ENCODE measurements at regions not wholly inside any gene's neighbourhood (a gene's known extent, or its start where the extent isn't known, plus 50 kb on each side); places are given as distances from the start of the nearest gene placed in this dataset.

DNA sequence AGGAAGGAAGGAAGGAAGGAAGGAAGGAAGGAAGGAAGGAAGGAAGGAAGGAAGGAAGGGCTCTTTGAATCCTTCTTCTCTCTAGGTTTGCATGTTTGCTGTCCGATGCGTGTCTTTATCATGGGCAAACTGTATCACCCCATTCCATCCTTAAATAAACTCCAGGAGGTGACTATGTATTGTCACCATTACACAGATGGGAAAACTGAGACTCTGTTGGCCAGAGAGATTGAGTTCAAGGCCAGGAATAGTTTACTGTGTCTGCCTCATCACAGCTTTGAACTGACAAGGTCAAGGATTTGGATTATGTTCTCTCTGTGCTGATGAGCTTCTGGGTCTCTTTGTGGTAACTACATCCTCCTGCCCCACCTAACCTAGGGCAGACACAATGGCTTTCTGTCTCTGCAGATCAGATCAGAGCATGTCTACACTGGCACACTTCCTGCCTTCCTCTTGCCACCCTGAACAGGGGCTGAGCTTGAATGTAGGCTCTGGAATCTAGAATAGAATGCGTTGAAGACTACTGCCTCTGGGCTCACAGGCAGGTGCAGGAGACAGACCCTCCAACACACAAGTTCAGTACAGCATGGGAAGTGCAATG, 78.9 kb upstream of the MAP1LC3B2 start:
- DNase-seq: no peak
- Histone ChIP-seq H3K36me3 (no peaks in the 10 kb centered on the region), H3K27ac (no peak overlapping the region), H3K9me3 (ENCODE audit: severe bottlenecking) (no peaks in the 10 kb centered on the region), H3K27me3 (ENCODE audit: insufficient read depth, low read depth, severe bottlenecking) (no peaks in the 10 kb centered on the region), H3K4me3 (ENCODE audit: low read depth, low read length) (no peak overlapping the region)
- TF ChIP-seq CTCF (IDR thresholded peaks at IDR 0.05; ENCODE audit: low read depth, low read length): no peak

DNA sequence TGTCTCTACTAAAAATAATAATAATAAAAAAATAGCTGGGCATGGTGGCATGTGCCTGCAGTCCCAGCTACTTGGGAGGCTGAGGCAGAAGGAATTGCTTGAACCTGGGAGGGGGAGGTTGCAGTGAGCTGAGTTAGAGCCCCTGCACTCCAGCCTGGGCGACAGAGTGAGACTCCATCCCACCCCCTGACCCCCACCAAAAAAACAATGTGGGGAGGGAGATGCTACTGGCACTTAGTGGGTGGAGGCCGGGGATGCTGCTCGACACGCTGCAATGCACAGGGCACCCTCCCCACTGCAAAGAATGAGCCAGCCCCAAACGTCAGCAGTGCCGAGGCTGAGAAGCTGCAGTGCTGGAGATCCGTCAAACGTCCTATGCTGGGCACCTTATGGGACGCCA, 77.5 kb upstream of the MAP1LC3B2 start:
- no peak for DNase-seq
- H3K4me3 ChIP-seq (ENCODE audit: low read depth, low read length): no peak overlapping the region
- no peak for TF ChIP-seq CTCF (IDR thresholded peaks at IDR 0.05; ENCODE audit: low read depth, low read length)
- H3K27ac ChIP-seq: no peak overlapping the region
- no peaks in the 10 kb centered on the region for H3K9me3 ChIP-seq (ENCODE audit: severe bottlenecking)
- no peaks in the 10 kb centered on the region for H3K36me3 ChIP-seq
- H3K27me3 ChIP-seq (ENCODE audit: insufficient read depth, low read depth, severe bottlenecking): no peaks in the 10 kb centered on the region

DNA sequence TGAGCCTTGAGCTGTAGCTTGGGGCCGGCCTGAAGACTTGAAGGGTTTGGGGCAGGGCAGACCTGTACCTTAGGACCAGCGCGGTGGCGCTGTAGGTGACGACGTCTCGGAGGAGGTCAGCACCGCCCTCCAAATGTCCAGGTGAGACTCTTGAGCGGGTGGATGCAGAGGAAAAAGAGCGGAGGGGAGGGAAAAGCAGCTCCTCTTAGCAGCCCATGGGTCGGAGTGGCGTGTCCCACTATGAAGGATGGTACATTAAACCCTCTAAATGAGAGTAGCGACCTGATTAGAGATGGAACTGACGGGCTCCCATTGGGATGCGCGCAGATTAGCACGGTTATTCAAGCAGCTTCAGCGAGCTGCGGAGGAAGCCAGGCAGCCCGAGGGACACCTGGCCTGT, 77.0 kb upstream of the MAP1LC3B2 start:
- no peak for DNase-seq
- H3K4me3 ChIP-seq (ENCODE audit: low read depth, low read length): no peak overlapping the region
- H3K36me3 ChIP-seq: no peaks in the 10 kb centered on the region
- H3K9me3 ChIP-seq (ENCODE audit: severe bottlenecking): no peaks in the 10 kb centered on the region
- TF ChIP-seq CTCF (IDR thresholded peaks at IDR 0.05; ENCODE audit: low read depth, low read length): no peak
- H3K27me3 ChIP-seq (ENCODE audit: insufficient read depth, low read depth, severe bottlenecking): no peaks in the 10 kb centered on the region
- no peak overlapping the region for H3K27ac ChIP-seq

DNA sequence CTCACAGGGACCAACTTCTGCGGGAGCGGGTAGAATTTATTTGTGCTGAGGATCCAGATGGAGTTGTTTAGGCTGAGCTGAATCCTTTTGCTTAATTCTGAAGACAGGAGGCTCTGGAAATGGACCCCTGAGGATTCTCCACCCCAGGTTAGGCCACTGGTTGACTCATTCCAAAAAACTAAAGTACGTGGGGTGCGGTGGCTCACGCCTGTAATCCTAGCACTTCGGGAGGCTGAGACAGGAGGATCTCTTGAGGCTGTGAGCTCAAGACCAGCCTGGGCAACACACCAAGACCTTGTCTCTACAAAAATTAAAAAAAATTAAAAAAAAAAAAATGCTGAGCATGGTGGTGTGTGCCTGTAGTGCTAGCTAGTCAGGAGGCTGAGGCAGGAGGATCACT, 76.3 kb upstream of the MAP1LC3B2 start:
- Histone ChIP-seq H3K27me3 (ENCODE audit: insufficient read depth, low read depth, severe bottlenecking) (no peaks in the 10 kb centered on the region), H3K9me3 (ENCODE audit: severe bottlenecking) (no peaks in the 10 kb centered on the region), H3K27ac (no peak overlapping the region), H3K4me3 (ENCODE audit: low read depth, low read length) (no peak overlapping the region), H3K36me3 (no peaks in the 10 kb centered on the region)
- no peak for TF ChIP-seq CTCF (IDR thresholded peaks at IDR 0.05; ENCODE audit: low read depth, low read length)
- no peak for DNase-seq

GRCh38 chr12:116483959-116484750, 75.0 kb upstream of the MAP1LC3B2 start:
- TF ChIP-seq CTCF (IDR thresholded peaks at IDR 0.05; ENCODE audit: low read depth, low read length): no peak
- no peak for DNase-seq
- no peaks in the 10 kb centered on the region for H3K27me3 ChIP-seq (ENCODE audit: insufficient read depth, low read depth, severe bottlenecking)
- H3K36me3 ChIP-seq: no peaks in the 10 kb centered on the region
- H3K4me3 ChIP-seq (ENCODE audit: low read depth, low read length): no peak overlapping the region
- no peak overlapping the region for H3K27ac ChIP-seq
- no peaks in the 10 kb centered on the region for H3K9me3 ChIP-seq (ENCODE audit: severe bottlenecking)

All from WERI-Rb-1 (cell line).